ENCODE measurements at regions not wholly inside any gene's neighbourhood (a gene's known extent, or its start where the extent isn't known, plus 50 kb on each side); places are given as distances from the start of the nearest gene placed in this dataset.

GRCh38 chr9:91067306-91067860 lies 265.8 kb downstream of the SYK start:
- no peak for DNase-seq (ENCODE audit: insufficient read length, low spot score, missing footprints)
- H3K36me3 ChIP-seq (ENCODE audit: insufficient read depth, low read length) = no peaks in the 10 kb centered on the region
- H3K4me3 ChIP-seq (ENCODE audit: insufficient read depth, low read length) = no peak overlapping the region
- no peak for TF ChIP-seq CTCF (IDR thresholded peaks at IDR 0.05; ENCODE audit: extremely low read depth, low read depth, low read length)
- peaks cover 13% of the 10 kb centered on the region for H3K4me1 ChIP-seq (ENCODE audit: insufficient read depth, low read length)
- H2AFZ ChIP-seq (ENCODE audit: low read length) = no peak overlapping the region
- H3K4me2 ChIP-seq (ENCODE audit: insufficient read depth, low read length) = no peak overlapping the region
- no peaks in the 10 kb centered on the region for H4K20me1 ChIP-seq (ENCODE audit: insufficient read depth, low read length)
- no peak overlapping the region for H3K27ac ChIP-seq (ENCODE audit: low read depth, low read length)
- H3K79me2 ChIP-seq (ENCODE audit: insufficient read depth, low read length) = no peaks in the 10 kb centered on the region
- no peaks in the 10 kb centered on the region for H3K9me3 ChIP-seq (ENCODE audit: low read depth, low read length)
- no peaks in the 10 kb centered on the region for H3K27me3 ChIP-seq (ENCODE audit: insufficient read depth, low read length)

GRCh38 chr9:91071184-91071990 lies 269.8 kb downstream of the SYK start:
- no peak overlapping the region for H3K4me3 ChIP-seq (ENCODE audit: insufficient read depth, low read length)
- H3K4me2 ChIP-seq (ENCODE audit: insufficient read depth, low read length) = peak overlapping the region; percentile 21

GRCh38 chr9:91073049-91073810 lies 271.6 kb downstream of the SYK start:
- no peak overlapping the region for H2AFZ ChIP-seq (ENCODE audit: low read length)
- no peaks in the 10 kb centered on the region for H3K79me2 ChIP-seq (ENCODE audit: insufficient read depth, low read length)
- no peaks in the 10 kb centered on the region for H3K9me3 ChIP-seq (ENCODE audit: low read depth, low read length)
- H3K27me3 ChIP-seq (ENCODE audit: insufficient read depth, low read length) = no peaks in the 10 kb centered on the region
- H3K4me1 ChIP-seq (ENCODE audit: insufficient read depth, low read length) = peaks cover 16% of the 10 kb centered on the region
- no peak overlapping the region for H3K4me3 ChIP-seq (ENCODE audit: insufficient read depth, low read length)
- H4K20me1 ChIP-seq (ENCODE audit: insufficient read depth, low read length) = no peaks in the 10 kb centered on the region
- DNase-seq (ENCODE audit: insufficient read length, low spot score, missing footprints) = no peak
- TF ChIP-seq CTCF (IDR thresholded peaks at IDR 0.05; ENCODE audit: extremely low read depth, low read depth, low read length) = no peak
- H3K27ac ChIP-seq (ENCODE audit: low read depth, low read length) = peak overlapping the region; percentile 78
- no peak overlapping the region for H3K4me2 ChIP-seq (ENCODE audit: insufficient read depth, low read length)
- no peaks in the 10 kb centered on the region for H3K36me3 ChIP-seq (ENCODE audit: insufficient read depth, low read length)

More at GRCh38 chr9:91071184-91071990, 269.8 kb downstream of the SYK start:
- peak overlapping the region; percentile 78 for H3K27ac ChIP-seq (ENCODE audit: low read depth, low read length)
- no peaks in the 10 kb centered on the region for H3K36me3 ChIP-seq (ENCODE audit: insufficient read depth, low read length)
- no peaks in the 10 kb centered on the region for H3K9me3 ChIP-seq (ENCODE audit: low read depth, low read length)
- H4K20me1 ChIP-seq (ENCODE audit: insufficient read depth, low read length) = no peaks in the 10 kb centered on the region
- TF ChIP-seq CTCF (IDR thresholded peaks at IDR 0.05; ENCODE audit: extremely low read depth, low read depth, low read length) = no peak
- H3K79me2 ChIP-seq (ENCODE audit: insufficient read depth, low read length) = no peaks in the 10 kb centered on the region
- no peaks in the 10 kb centered on the region for H3K27me3 ChIP-seq (ENCODE audit: insufficient read depth, low read length)
- peaks cover 16% of the 10 kb centered on the region for H3K4me1 ChIP-seq (ENCODE audit: insufficient read depth, low read length)
- H2AFZ ChIP-seq (ENCODE audit: low read length) = peak overlapping the region; percentile 35
- peak; percentile 87 for DNase-seq (ENCODE audit: insufficient read length, low spot score, missing footprints)

Measured in osteoblast (primary cell).